Heart left ventricle (tissue), 16 donors: ENCODE measurements at regions not wholly inside any gene's neighbourhood (a gene's known extent, or its start where the extent isn't known, plus 50 kb on each side); places are given as distances from the start of the nearest gene placed in this dataset.
A peak's percentile ranks its signal among the peaks of the same experiment; 100 is the strongest.

ENCODE experiments used
- ATAC-seq, 4 donors: fragments of 200-7000 bp; cut with Tn5 transposase; one replicate each; pipeline ENCODE4 v1.9.1; 2020 to 2022; ENCODE audit warnings: moderate library complexity in 4 of 4, mild to moderate bottlenecking in 3 of 4, moderate number of reproducible peaks in 1 of 4
- DNase-seq, 5 donors: peaks; one replicate each; pipeline ENCODE4 v3.0.0-alpha.2; 2020
- H3K27ac ChIP-seq, 12 donors: fragments of 200-600 bp; sonication (generic) in 4 of 12; one replicate each; pipeline versions ENCODE4 v1.5.0 to v1.8.0; 2016 to 2022; ENCODE audit warnings: mild to moderate bottlenecking in 2 of 12
- H3K27me3 ChIP-seq, 9 donors: fragments of 200-600 bp; sonication (generic) in 2 of 9; one replicate each; pipeline versions ENCODE4 v1.5.1 to v1.8.0; 2016 to 2022; ENCODE audit warnings: mild to moderate bottlenecking in 3 of 9
- H3K36me3 ChIP-seq, 9 donors: fragments of 200-600 bp; sonication (generic) in 2 of 9; one replicate each; pipeline versions ENCODE4 v1.5.0 to v1.8.0; 2018 to 2022; ENCODE audit warnings: mild to moderate bottlenecking in 2 of 9
- H3K4me1 ChIP-seq, 12 donors: fragments of 200-600 bp; sonication (generic) in 4 of 12; one replicate each; pipeline versions ENCODE4 v1.5.0 to v1.8.0; 2016 to 2022; ENCODE audit warnings: mild to moderate bottlenecking in 3 of 12
- H3K4me3 ChIP-seq, 12 donors: fragments of 200-600 bp; sonication (generic) in 4 of 12; one replicate each; pipeline versions ENCODE4 v1.5.0 to v1.8.0; 2017 to 2022; ENCODE audit warnings: mild to moderate bottlenecking in 9 of 12, moderate library complexity in 4 of 12
- H3K9me3 ChIP-seq, 12 donors: fragments of 200-600 bp; sonication (generic) in 4 of 12; one replicate each; pipeline versions ENCODE4 v1.5.0 to v1.8.0; 2016 to 2022; ENCODE audit warnings: mild to moderate bottlenecking in 1 of 12
- CTCF ChIP-seq, 12 donors: fragments of 200-600 bp; sonication (generic) in 4 of 12; IDR thresholded peaks; one replicate each; pipeline versions ENCODE4 v1.5.0 to v1.8.0; 2018 to 2022; ENCODE audit warnings: antibody characterized with exemption in 12 of 12, mild to moderate bottlenecking in 5 of 12
- POLR2A ChIP-seq, 2 donors: fragments of 450-650 bp; IDR thresholded peaks; one replicate each; pipeline ENCODE4 v1.6.1; 2017; ENCODE audit warnings: antibody characterized with exemption in 2 of 2, mild to moderate bottlenecking in 2 of 2, moderate library complexity in 2 of 2
- WGBS, 4 donors: extraction: QIAGEN DNeasy Blood & Tissue Kit in 2 of 4; methylation state at CpG; one replicate each; pipeline versions ENCODE4 v1.1.5 to v1.1.7; 2013 to 2018; 5-methylcytosine and 5-hydroxymethylcytosine counted together
- intact Hi-C, 10 donors: fragments of 100-400 bp; cut with DNase I; formaldehyde crosslinking; loops; one replicate each; pipeline versions ENCODE4 v1.11.1 to v1.14.2; 2022
- donor health status: ischemic (EF 13 %, LVEDD 7.1; RV severe dilation, severe dysfunction).
- donor health status: healthy with polysubstance abuse.
- donor health status: DM: no; HTN: yes; CAD: no.
- donor health status: DM: no; HTN: no; CAD: no.
- donor health status: ischemic (EF 25% LVEDD 6.9; RV normal size, moderate dysfunction).
- donor health status: ischemic (EF 25% LVEDD 5.7; RV mildly dilated, moderate dysfunction).
- donor health status: healthy.
- donor health status: DM: yes; HTN: yes; CAD: no.
- donor health status: ischemic (EF 35%, LVEDD 5.7; RV mildly dilated, moderate dysfunction).
- donor health status: nonischemic (EF 11% LVEDD 7.7; RV severe dilation, severe dysfunction).
- donor health status: DM: yes; HTN: yes; CAD: no.
- donor health status: PGD.
- donor health status: ischemic (EF 29% LVEDD 5.4; RV normal size, mild dysfunction).
- donor health status: nonischemic (EF 23%, LVEDD 6.1; RV moderate dilation, normal function).

GRCh38 chr2:217340899-217341298 lies 481.0 kb upstream of the TNP1 start:
- DNase-seq, result no peak
- intact Hi-C loops, result no loop called here
- WGBS, 4 donors, result 94 to 99% (median 96%) methylated on average over 1 of the region's 1 CpG
- Histone ChIP-seq H3K9me3 (no peaks in the 10 kb centered on the region), H3K27me3 (peaks cover 0 to 3% (median 0%) of the 10 kb centered on the region in 9 donors), H3K27ac (no peak overlapping the region), H3K4me1 (peaks cover 0 to 3% (median 0%) of the 10 kb centered on the region in 12 donors), H3K4me3 (no peak overlapping the region), H3K36me3 (no peaks in the 10 kb centered on the region)
- no peak for ATAC-seq
- TF ChIP-seq POLR2A (IDR thresholded peaks at IDR 0.05), result no peak
- no peak for TF ChIP-seq CTCF (IDR thresholded peaks at IDR 0.05)

- intact Hi-C loops, result no loop called here
- DNase-seq (no peak), ATAC-seq (no peak)
- peaks cover 0 to 3% (median 0%) of the 10 kb centered on the region in 12 donors for H3K4me1 ChIP-seq
- no peaks in the 10 kb centered on the region for H3K36me3 ChIP-seq
- TF ChIP-seq CTCF (IDR thresholded peaks at IDR 0.05), result no peak
- TF ChIP-seq POLR2A (IDR thresholded peaks at IDR 0.05), result no peak
- H3K4me3 ChIP-seq, result no peak overlapping the region
- peaks cover 0 to 3% (median 0%) of the 10 kb centered on the region in 9 donors for H3K27me3 ChIP-seq
- H3K27ac ChIP-seq, result peak overlapping the region in 5 of 12 donors; percentile 9 to 50 (median 25)
- no peaks in the 10 kb centered on the region for H3K9me3 ChIP-seq
These were observed 480.3 kb upstream of the TNP1 start for GRCh38 chr2:217340176-217340575.

GRCh38 chr2:217339753-217340152 lies 479.9 kb upstream of the TNP1 start:
- no peak for TF ChIP-seq POLR2A (IDR thresholded peaks at IDR 0.05)
- Histone ChIP-seq H3K27ac (peak overlapping the region in 6 of 12 donors; percentile 9 to 50 (median 32)), H3K9me3 (no peaks in the 10 kb centered on the region), H3K4me1 (peaks cover 0 to 3% (median 0%) of the 10 kb centered on the region in 12 donors), H3K4me3 (no peak overlapping the region), H3K36me3 (no peaks in the 10 kb centered on the region), H3K27me3 (peaks cover 0 to 3% (median 0%) of the 10 kb centered on the region in 9 donors)
- DNase-seq, result no peak
- intact Hi-C loops, result no loop called here
- ATAC-seq, result peak in 2 of 4 donors; percentile 36 to 71
- WGBS, 4 donors, result 92 to 95% (median 93%) methylated on average over 5 of the region's 5 CpGs

GRCh38 chr2:217338306-217338916 lies 478.5 kb upstream of the TNP1 start:
- H3K4me1 ChIP-seq, result peaks cover 0 to 3% (median 0%) of the 10 kb centered on the region in 12 donors
- 75 to 83% (median 78%) methylated on average over 4 of the region's 4 CpGs for WGBS, 4 donors
- no peaks in the 10 kb centered on the region for H3K36me3 ChIP-seq
- H3K4me3 ChIP-seq, result no peak overlapping the region
- peak overlapping the region in 3 of 12 donors; percentile 28 to 47 (median 35) for H3K27ac ChIP-seq
- intact Hi-C loops, result no loop called here
- no peaks in the 10 kb centered on the region for H3K9me3 ChIP-seq
- DNase-seq, result no peak
- TF ChIP-seq CTCF (IDR thresholded peaks at IDR 0.05), result no peak
- no peak for TF ChIP-seq POLR2A (IDR thresholded peaks at IDR 0.05)
- H3K27me3 ChIP-seq, result peaks cover 0 to 4% (median 0%) of the 10 kb centered on the region in 9 donors
- peak in 1 of 4 donors; percentile 73 for ATAC-seq

GRCh38 chr2:217337771-217338170 lies 477.9 kb upstream of the TNP1 start:
- no peak for ATAC-seq
- H3K27ac ChIP-seq, result peak overlapping the region in 2 of 12 donors; percentile 1 to 47
- H3K36me3 ChIP-seq, result no peaks in the 10 kb centered on the region
- no peaks in the 10 kb centered on the region for H3K9me3 ChIP-seq
- H3K4me1 ChIP-seq, result peaks cover 0 to 3% (median 0%) of the 10 kb centered on the region in 12 donors
- WGBS, 4 donors, result 90 to 99% (median 96%) methylated on average over 3 of the region's 3 CpGs
- no peak for DNase-seq
- TF ChIP-seq CTCF (IDR thresholded peaks at IDR 0.05) (no peak), POLR2A (IDR thresholded peaks at IDR 0.05) (no peak)
- intact Hi-C loops, result no loop called here
- peaks cover 0 to 7% (median 0%) of the 10 kb centered on the region in 9 donors for H3K27me3 ChIP-seq
- no peak overlapping the region for H3K4me3 ChIP-seq
